ENCODE measurements at regions not wholly inside any gene's neighbourhood (a gene's known extent, or its start where the extent isn't known, plus 50 kb on each side); places are given as distances from the start of the nearest gene placed in this dataset.
A peak's percentile ranks its signal among the peaks of the same experiment; 100 is the strongest.

DNA sequence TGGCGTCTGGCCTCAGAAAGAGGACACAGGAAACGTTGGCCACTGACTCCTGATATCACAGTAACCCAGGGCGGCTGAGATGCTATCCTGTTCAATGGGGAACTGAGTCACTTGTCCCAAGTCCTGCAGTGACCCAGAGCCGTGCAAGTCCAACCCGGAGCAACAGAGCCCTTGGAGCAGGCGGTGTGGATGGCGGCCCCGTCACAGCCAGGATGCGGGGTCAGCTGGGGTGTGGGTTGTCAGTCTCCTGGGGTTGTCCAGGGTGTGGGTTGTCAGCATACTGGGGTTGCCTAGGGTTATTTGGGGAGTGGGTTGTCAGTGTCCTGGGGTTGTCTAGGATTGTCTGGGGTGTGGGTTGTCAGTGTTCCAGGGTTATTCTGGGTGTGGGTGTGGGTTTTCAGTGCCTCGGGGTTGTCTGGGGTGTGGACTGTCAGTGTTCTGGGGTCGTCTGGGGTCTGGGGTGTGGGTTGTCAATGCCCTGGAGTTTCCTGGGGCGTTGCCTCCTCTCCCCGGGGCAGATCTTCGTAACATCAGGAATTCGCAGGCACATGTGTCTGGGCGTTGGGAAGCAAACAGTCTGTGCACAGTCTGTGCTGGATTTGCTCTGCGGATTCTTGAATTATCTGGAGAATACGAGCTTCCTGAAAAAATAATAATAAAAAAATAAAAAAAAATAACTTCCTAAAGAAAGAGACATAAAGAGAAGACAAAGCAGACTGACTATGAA, 257.5 kb downstream of the PARP8 start:
- H3K18ac ChIP-seq (ENCODE audit: insufficient read length, low read depth, low read length) = no peak overlapping the region
- H3K14ac ChIP-seq (ENCODE audit: insufficient read depth, low read length) = no peak overlapping the region
- H2AFZ ChIP-seq (ENCODE audit: low read length) = no peak overlapping the region
- no peaks in the 10 kb centered on the region for H4K20me1 ChIP-seq (ENCODE audit: control insufficient read depth, insufficient read depth, insufficient read length)
- WGBS (ENCODE audit: extremely low coverage, insufficient read length, low lambda C conversion rate) = no CpG with 5 or more reads among the region's 18 CpGs
- H3K9ac ChIP-seq (ENCODE audit: extremely low read depth, insufficient read length, low read length) = no peak overlapping the region
- no peak overlapping the region for H4K8ac ChIP-seq (replicated peaks; ENCODE audit: insufficient read length, low read depth, low read length)
- H3K79me2 ChIP-seq (ENCODE audit: insufficient read depth, low read length) = no peaks in the 10 kb centered on the region
- H3K56ac ChIP-seq (ENCODE audit: insufficient read length, low read depth, low read length) = no peak overlapping the region
- H3K9me3 ChIP-seq (ENCODE audit: control insufficient read depth, low read depth, low read length) = no peaks in the 10 kb centered on the region
- Mint-ChIP-seq H3K4me3 (no peak overlapping the region), H3K27me3 (ENCODE audit: low read depth) (peaks cover 10% of the 10 kb centered on the region), H3K36me3 (ENCODE audit: insufficient read depth in 1 of 3, low read depth in 3 of 3) (no peaks in the 10 kb centered on the region), H3K27ac (peak overlapping the region in 1 of 3 experiments; percentile 66; a peak in 1 of 7 replicates), H3K4me1 (no peaks in the 10 kb centered on the region), H3K9me3 (no peaks in the 10 kb centered on the region; a peak in 1 of 5 replicates)
- H3K23ac ChIP-seq (ENCODE audit: insufficient read length, low read depth, low read length) = no peak overlapping the region
- TF ChIP-seq, protein P1, sequence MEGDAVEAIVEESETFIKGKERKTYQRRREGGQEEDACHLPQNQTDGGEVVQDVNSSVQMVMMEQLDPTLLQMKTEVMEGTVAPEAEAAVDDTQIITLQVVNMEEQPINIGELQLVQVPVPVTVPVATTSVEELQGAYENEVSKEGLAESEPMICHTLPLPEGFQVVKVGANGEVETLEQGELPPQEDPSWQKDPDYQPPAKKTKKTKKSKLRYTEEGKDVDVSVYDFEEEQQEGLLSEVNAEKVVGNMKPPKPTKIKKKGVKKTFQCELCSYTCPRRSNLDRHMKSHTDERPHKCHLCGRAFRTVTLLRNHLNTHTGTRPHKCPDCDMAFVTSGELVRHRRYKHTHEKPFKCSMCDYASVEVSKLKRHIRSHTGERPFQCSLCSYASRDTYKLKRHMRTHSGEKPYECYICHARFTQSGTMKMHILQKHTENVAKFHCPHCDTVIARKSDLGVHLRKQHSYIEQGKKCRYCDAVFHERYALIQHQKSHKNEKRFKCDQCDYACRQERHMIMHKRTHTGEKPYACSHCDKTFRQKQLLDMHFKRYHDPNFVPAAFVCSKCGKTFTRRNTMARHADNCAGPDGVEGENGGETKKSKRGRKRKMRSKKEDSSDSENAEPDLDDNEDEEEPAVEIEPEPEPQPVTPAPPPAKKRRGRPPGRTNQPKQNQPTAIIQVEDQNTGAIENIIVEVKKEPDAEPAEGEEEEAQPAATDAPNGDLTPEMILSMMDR (conservative IDR thresholded peaks at IDR 0.05) = no peak
- H2BK5ac ChIP-seq (ENCODE audit: insufficient read length, low read length) = no peak overlapping the region
- no peaks in the 10 kb centered on the region for H3K79me1 ChIP-seq (ENCODE audit: insufficient read depth, low read depth, low read length, poor library complexity, severe bottlenecking)
- H3K23me2 ChIP-seq (ENCODE audit: insufficient read length, low read depth, low read length, poor library complexity, severe bottlenecking) = no peaks in the 10 kb centered on the region
- H2BK15ac ChIP-seq (ENCODE audit: low read depth, low read length) = no peak overlapping the region
- H3K4ac ChIP-seq (ENCODE audit: low read depth, low read length) = no peak overlapping the region
- H3K4me1 ChIP-seq (ENCODE audit: insufficient read depth, low read length) = no peaks in the 10 kb centered on the region
- H2BK20ac ChIP-seq (ENCODE audit: low read depth, low read length, poor library complexity, severe bottlenecking) = no peak overlapping the region
- H4K5ac ChIP-seq (ENCODE audit: insufficient read length, low read depth, low read length) = no peak overlapping the region
- H3K27ac ChIP-seq (ENCODE audit: insufficient read length, low read depth, low read length) = no peak overlapping the region
- no peak overlapping the region for H3K4me2 ChIP-seq (ENCODE audit: insufficient read depth, insufficient read length, low read length)
- DNase-seq = no peak
- H2BK120ac ChIP-seq (ENCODE audit: low read depth, low read length, poor library complexity, severe bottlenecking) = no peak overlapping the region
- H2AK5ac ChIP-seq (ENCODE audit: insufficient read length, low read length) = no peak overlapping the region
- no peak overlapping the region for H2BK12ac ChIP-seq (ENCODE audit: insufficient read length, low read depth, low read length)
- no peaks in the 10 kb centered on the region for H3K27me3 ChIP-seq (ENCODE audit: insufficient read depth, low read length)
- no peak overlapping the region for H4K91ac ChIP-seq (ENCODE audit: insufficient read length, low read depth, low read length)
- no peak overlapping the region for H3T11ph ChIP-seq (ENCODE audit: low read length)
